Loucy (cell line): ENCODE measurements at regions not wholly inside any gene's neighbourhood (a gene's known extent, or its start where the extent isn't known, plus 50 kb on each side); places are given as distances from the start of the nearest gene placed in this dataset.

ENCODE experiments used
- H2AFZ ChIP-seq: fragments of 200-600 bp; sonication (generic); 2 replicates; pipeline ENCODE4 v1.6.0; 2016; ENCODE audit warnings: antibody characterized with exemption, mild to moderate bottlenecking, low read length, moderate library complexity
- H3F3A ChIP-seq: fragments of 200-600 bp; 2 replicates; pipeline ENCODE4 v1.6.0; 2016; ENCODE audit warnings: antibody characterized with exemption, low read depth, mild to moderate bottlenecking
- H3K27me3 ChIP-seq: fragments of 200-600 bp; sonication (generic); 2 replicates; pipeline ENCODE4 v1.6.1; 2014; ENCODE audit warnings: low read length, mild to moderate bottlenecking; ENCODE audit not compliant: insufficient read depth, poor library complexity, severe bottlenecking
- H3K36me3 ChIP-seq: fragments of 200-600 bp; sonication (generic); 2 replicates; pipeline ENCODE4 v1.6.1; 2016; ENCODE audit warnings: low read length; ENCODE audit not compliant: insufficient read depth
- H3K4me1 ChIP-seq: fragments of 200-600 bp; sonication (generic); 2 replicates; pipeline ENCODE4 v1.5.1; 2014; ENCODE audit warnings: low read length, mild to moderate bottlenecking; ENCODE audit not compliant: insufficient read depth, poor library complexity, severe bottlenecking
- H3K4me2 ChIP-seq: fragments of 200-600 bp; sonication (generic); 2 replicates; pipeline ENCODE4 v1.6.0; 2014; ENCODE audit warnings: antibody characterized with exemption, low read length, low read depth, mild to moderate bottlenecking; ENCODE audit not compliant: poor library complexity, severe bottlenecking
- H3K4me3 ChIP-seq: fragments of 200-600 bp; sonication (generic); 2 replicates; pipeline ENCODE4 v1.5.1; 2014; ENCODE audit warnings: low read length, mild to moderate bottlenecking, mixed read lengths; ENCODE audit not compliant: poor library complexity, severe bottlenecking
- H3K79me2 ChIP-seq: fragments of 200-600 bp; sonication (generic); 2 replicates; pipeline ENCODE4 v1.6.1; 2014; ENCODE audit warnings: low read length; ENCODE audit not compliant: insufficient read depth
- H3K9ac ChIP-seq: fragments of 200-600 bp; sonication (generic); 2 replicates; pipeline ENCODE4 v1.6.0; 2014; ENCODE audit warnings: mild to moderate bottlenecking, low read depth, low read length, moderate library complexity; ENCODE audit not compliant: poor library complexity, severe bottlenecking
- H3K9me2 ChIP-seq: fragments of 200-600 bp; sonication (generic); replicated peaks from 2 replicates; pipeline ENCODE4 v1.6.1; 2016; ENCODE audit warnings: low read depth, low read length, mixed read lengths
- H3K9me3 ChIP-seq: fragments of 200-600 bp; sonication (generic); 2 replicates; pipeline ENCODE4 v1.6.1; 2014; ENCODE audit warnings: mild to moderate bottlenecking, antibody characterized with exemption, low read length, low read depth; ENCODE audit not compliant: insufficient read depth
- H4K20me1 ChIP-seq: fragments of 200-600 bp; sonication (generic); 2 replicates; pipeline ENCODE4 v1.6.0; 2014; ENCODE audit warnings: antibody characterized with exemption, low read length, mild to moderate bottlenecking; ENCODE audit not compliant: insufficient read depth, poor library complexity, severe bottlenecking
- CTCF ChIP-seq: fragments of 200-600 bp; sonication (generic); conservative IDR thresholded peaks from 2 replicates; pipeline ENCODE4 v1.5.1; 2014; ENCODE audit warnings: mild to moderate bottlenecking, antibody characterized with exemption, low read length
- EZH2phosphoT487 ChIP-seq: fragments of 200-600 bp; IDR thresholded peaks from 2 replicates; pipeline ENCODE4 v1.6.1; 2018; ENCODE audit warnings: antibody characterized with exemption, mild to moderate bottlenecking, moderate library complexity, borderline replicate concordance

GRCh38 chr16:82404586-82405315 lies 222.0 kb upstream of the CDH13 start:
- H3K9me2 ChIP-seq: no peaks in the 10 kb centered on the region
- no peaks in the 10 kb centered on the region for H3K36me3 ChIP-seq
- no peak overlapping the region for H3K9ac ChIP-seq
- H2AFZ ChIP-seq: no peak overlapping the region
- no peak overlapping the region for H3K4me2 ChIP-seq
- no peak overlapping the region for H3K4me3 ChIP-seq
- H3K79me2 ChIP-seq: no peaks in the 10 kb centered on the region
- TF ChIP-seq EZH2phosphoT487 (no peak), CTCF (no peak)
- no peaks in the 10 kb centered on the region for H3K27me3 ChIP-seq
- H3K4me1 ChIP-seq: no peaks in the 10 kb centered on the region
- H3K9me3 ChIP-seq: no peaks in the 10 kb centered on the region
- no peaks in the 10 kb centered on the region for H3F3A ChIP-seq
- no peaks in the 10 kb centered on the region for H4K20me1 ChIP-seq

- Histone ChIP-seq H2AFZ (no peak overlapping the region), H3K4me3 (no peak overlapping the region), H3K36me3 (no peaks in the 10 kb centered on the region), H3K4me1 (no peaks in the 10 kb centered on the region), H3K9me3 (no peaks in the 10 kb centered on the region), H3K4me2 (no peak overlapping the region), H3F3A (no peaks in the 10 kb centered on the region), H3K9ac (no peak overlapping the region), H3K9me2 (no peaks in the 10 kb centered on the region), H3K27me3 (no peaks in the 10 kb centered on the region), H3K79me2 (no peaks in the 10 kb centered on the region), H4K20me1 (no peaks in the 10 kb centered on the region)
- TF ChIP-seq CTCF (no peak), EZH2phosphoT487 (no peak)
Measured at GRCh38 chr16:82402665-82403218, 224.0 kb upstream of the CDH13 start.

GRCh38 chr16:82400046-82400445 lies 226.7 kb upstream of the CDH13 start:
- no peak overlapping the region for H3K4me2 ChIP-seq
- H3K36me3 ChIP-seq: no peaks in the 10 kb centered on the region
- no peaks in the 10 kb centered on the region for H3K4me1 ChIP-seq
- no peak overlapping the region for H3K9ac ChIP-seq
- TF ChIP-seq CTCF (no peak), EZH2phosphoT487 (no peak)
- H3K4me3 ChIP-seq: no peak overlapping the region
- no peaks in the 10 kb centered on the region for H3K79me2 ChIP-seq
- no peaks in the 10 kb centered on the region for H3K27me3 ChIP-seq
- no peaks in the 10 kb centered on the region for H3K9me3 ChIP-seq
- no peaks in the 10 kb centered on the region for H3F3A ChIP-seq
- H2AFZ ChIP-seq: no peak overlapping the region
- H3K9me2 ChIP-seq: no peaks in the 10 kb centered on the region
- no peaks in the 10 kb centered on the region for H4K20me1 ChIP-seq
